ENCODE measurements at regions not wholly inside any gene's neighbourhood (a gene's known extent, or its start where the extent isn't known, plus 50 kb on each side); places are given as distances from the start of the nearest gene placed in this dataset.

- Histone ChIP-seq H3K4me2 (ENCODE audit: low read length) (no peak overlapping the region), H3F3A (ENCODE audit: insufficient read depth, low read length, poor library complexity, severe bottlenecking) (no peaks in the 10 kb centered on the region), H3K79me2 (replicated peaks; ENCODE audit: insufficient read depth, low read length) (no peaks in the 10 kb centered on the region), H3K9me2 (ENCODE audit: insufficient read depth, low read length) (no peaks in the 10 kb centered on the region), H3K27me3 (ENCODE audit: insufficient read depth, low read depth, low read length) (no peaks in the 10 kb centered on the region), H3K9ac (ENCODE audit: low read length) (no peak overlapping the region), H2AFZ (ENCODE audit: low read depth, low read length) (no peak overlapping the region), H3K36me3 (ENCODE audit: insufficient read depth, low read length) (no peaks in the 10 kb centered on the region), H3K27ac (ENCODE audit: low read length) (no peak overlapping the region), H3K4me3 (ENCODE audit: low read length) (no peak overlapping the region), H3K9me3 (ENCODE audit: low read length) (no peaks in the 10 kb centered on the region), H4K20me1 (ENCODE audit: insufficient read depth) (no peaks in the 10 kb centered on the region)
- TF ChIP-seq TAF1 (IDR thresholded peaks at IDR 0.05; ENCODE audit: low read depth) (no peak), MXI1 (conservative IDR thresholded peaks at IDR 0.05; ENCODE audit: poor library complexity, severe bottlenecking) (no peak), REST (IDR thresholded peaks at IDR 0.05; ENCODE audit: borderline replicate concordance) (no peak), CTCF (IDR thresholded peaks at IDR 0.05; ENCODE audit: poor library complexity, severe bottlenecking) (no peak), SMC3 (conservative IDR thresholded peaks at IDR 0.05; ENCODE audit: poor library complexity) (no peak), POLR2AphosphoS5 (IDR thresholded peaks at IDR 0.05) (no peak), RAD21 (conservative IDR thresholded peaks at IDR 0.05) (no peak), EZH2 (IDR thresholded peaks at IDR 0.05; ENCODE audit: borderline replicate concordance, insufficient read depth, low read length, poor library complexity, severe bottlenecking) (no peak), EP300 (conservative IDR thresholded peaks at IDR 0.05; ENCODE audit: poor library complexity, severe bottlenecking) (no peak)
These were observed 148.6 kb upstream of the ZFP64 start for GRCh38 chr20:52340036-52340634.

GRCh38 chr20:52332649-52333250 is 141.2 kb upstream of the ZFP64 start:
- Histone ChIP-seq H2AFZ (ENCODE audit: low read depth, low read length) (no peak overlapping the region), H3K4me3 (ENCODE audit: low read length) (no peak overlapping the region), H4K20me1 (ENCODE audit: insufficient read depth) (no peaks in the 10 kb centered on the region), H3F3A (ENCODE audit: insufficient read depth, low read length, poor library complexity, severe bottlenecking) (no peaks in the 10 kb centered on the region), H3K27ac (ENCODE audit: low read length) (no peak overlapping the region), H3K36me3 (ENCODE audit: insufficient read depth, low read length) (no peaks in the 10 kb centered on the region), H3K27me3 (ENCODE audit: insufficient read depth, low read depth, low read length) (no peaks in the 10 kb centered on the region), H3K9me3 (ENCODE audit: low read length) (no peaks in the 10 kb centered on the region), H3K79me2 (replicated peaks; ENCODE audit: insufficient read depth, low read length) (no peaks in the 10 kb centered on the region), H3K9me2 (ENCODE audit: insufficient read depth, low read length) (no peaks in the 10 kb centered on the region), H3K4me2 (ENCODE audit: low read length) (no peak overlapping the region), H3K9ac (ENCODE audit: low read length) (no peak overlapping the region)
- no peak for TF ChIP-seq POLR2AphosphoS5 (IDR thresholded peaks at IDR 0.05)
- TF ChIP-seq EP300 (conservative IDR thresholded peaks at IDR 0.05; ENCODE audit: poor library complexity, severe bottlenecking) = no peak
- TF ChIP-seq EZH2 (IDR thresholded peaks at IDR 0.05; ENCODE audit: borderline replicate concordance, insufficient read depth, low read length, poor library complexity, severe bottlenecking) = no peak
- TF ChIP-seq REST (IDR thresholded peaks at IDR 0.05; ENCODE audit: borderline replicate concordance) = no peak
